ENCODE measurements at regions not wholly inside any gene's neighbourhood (a gene's known extent, or its start where the extent isn't known, plus 50 kb on each side); places are given as distances from the start of the nearest gene placed in this dataset.

DNA sequence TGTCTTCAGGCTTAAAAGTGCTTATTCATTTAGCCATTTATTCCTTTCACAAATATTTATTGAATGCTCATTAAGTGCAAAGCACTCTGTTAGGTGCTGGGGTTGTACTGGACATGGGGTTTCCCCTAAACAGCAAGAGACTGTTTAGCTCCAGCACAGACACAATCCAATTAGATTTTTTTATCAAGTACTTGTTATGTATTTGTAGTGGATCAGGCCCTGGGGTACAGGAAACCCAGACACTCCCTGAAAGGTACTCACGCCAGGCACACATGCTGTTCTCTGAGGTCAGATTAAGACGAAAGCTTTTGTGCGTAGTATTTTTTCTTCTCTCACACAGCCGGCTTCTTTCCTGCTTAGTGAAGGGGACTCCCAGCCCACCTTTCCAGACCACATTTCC lies 218.1 kb upstream of the PLET1 start:
- no peak overlapping the region for H3K27ac ChIP-seq
- no peak overlapping the region for H3K4me3 ChIP-seq
- H3K9ac ChIP-seq (ENCODE audit: low read depth in 2 of 2, low read length in 2 of 2), result no peak overlapping the region
- no peaks in the 10 kb centered on the region for H3K27me3 ChIP-seq
- no peaks in the 10 kb centered on the region for H3K4me1 ChIP-seq
- H3K36me3 ChIP-seq, result no peaks in the 10 kb centered on the region
- intact Hi-C loops (cut with DNase I), result no loop called here
- DNase-seq, result no peak
- TF ChIP-seq, protein P1, sequence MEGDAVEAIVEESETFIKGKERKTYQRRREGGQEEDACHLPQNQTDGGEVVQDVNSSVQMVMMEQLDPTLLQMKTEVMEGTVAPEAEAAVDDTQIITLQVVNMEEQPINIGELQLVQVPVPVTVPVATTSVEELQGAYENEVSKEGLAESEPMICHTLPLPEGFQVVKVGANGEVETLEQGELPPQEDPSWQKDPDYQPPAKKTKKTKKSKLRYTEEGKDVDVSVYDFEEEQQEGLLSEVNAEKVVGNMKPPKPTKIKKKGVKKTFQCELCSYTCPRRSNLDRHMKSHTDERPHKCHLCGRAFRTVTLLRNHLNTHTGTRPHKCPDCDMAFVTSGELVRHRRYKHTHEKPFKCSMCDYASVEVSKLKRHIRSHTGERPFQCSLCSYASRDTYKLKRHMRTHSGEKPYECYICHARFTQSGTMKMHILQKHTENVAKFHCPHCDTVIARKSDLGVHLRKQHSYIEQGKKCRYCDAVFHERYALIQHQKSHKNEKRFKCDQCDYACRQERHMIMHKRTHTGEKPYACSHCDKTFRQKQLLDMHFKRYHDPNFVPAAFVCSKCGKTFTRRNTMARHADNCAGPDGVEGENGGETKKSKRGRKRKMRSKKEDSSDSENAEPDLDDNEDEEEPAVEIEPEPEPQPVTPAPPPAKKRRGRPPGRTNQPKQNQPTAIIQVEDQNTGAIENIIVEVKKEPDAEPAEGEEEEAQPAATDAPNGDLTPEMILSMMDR (IDR thresholded peaks at IDR 0.05), result no peak
- no peaks in the 10 kb centered on the region for H3K9me3 ChIP-seq

DNA sequence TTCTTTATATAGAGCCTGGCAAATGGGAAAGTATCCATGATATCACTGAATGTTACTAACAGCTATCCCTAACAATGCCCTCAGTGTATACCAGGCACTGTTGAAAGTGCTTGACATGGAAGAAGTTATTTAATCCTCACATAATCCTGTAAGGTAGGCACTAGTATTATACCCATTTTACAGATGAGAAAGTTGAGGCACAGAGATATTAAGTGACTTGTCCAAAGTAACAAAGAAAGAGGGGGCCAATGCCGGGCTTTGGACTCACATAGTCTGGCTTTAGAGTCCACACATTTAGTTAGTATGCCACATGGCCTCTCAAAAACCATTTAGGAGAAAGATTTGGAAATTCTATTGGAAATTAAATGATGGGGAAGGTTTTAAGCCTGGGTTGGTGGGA lies 220.8 kb upstream of the PLET1 start:
- Histone ChIP-seq H3K9ac (ENCODE audit: low read depth in 2 of 2, low read length in 2 of 2) (no peak overlapping the region), H3K4me1 (no peaks in the 10 kb centered on the region), H3K27me3 (no peaks in the 10 kb centered on the region), H3K36me3 (no peaks in the 10 kb centered on the region), H3K27ac (no peak overlapping the region), H3K9me3 (no peaks in the 10 kb centered on the region), H3K4me3 (no peak overlapping the region)
- intact Hi-C loops (cut with DNase I), result no loop called here
- DNase-seq, result no peak
- TF ChIP-seq, protein P1 (IDR thresholded peaks at IDR 0.05), result no peak

DNA sequence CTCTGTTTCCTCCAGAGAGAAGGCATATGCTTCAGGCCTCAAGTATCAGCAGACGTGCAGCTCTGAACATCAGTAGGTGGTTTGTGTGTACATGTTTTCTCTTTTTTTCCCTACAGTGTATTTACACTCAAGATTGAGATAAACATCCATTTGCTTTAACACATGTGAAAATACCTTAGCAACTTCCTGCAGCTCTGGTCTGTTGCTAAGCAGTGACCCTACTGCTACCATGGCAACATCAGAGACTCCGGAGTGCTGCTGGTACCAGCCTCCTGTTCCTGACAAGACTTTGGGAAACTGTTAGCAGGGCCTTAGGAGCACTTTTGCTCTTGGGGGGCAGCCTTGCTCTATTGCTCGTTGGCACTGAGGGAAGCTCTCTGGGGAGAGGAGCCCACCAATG lies 221.2 kb upstream of the PLET1 start:
- Histone ChIP-seq H3K36me3 (no peaks in the 10 kb centered on the region), H3K4me1 (no peaks in the 10 kb centered on the region), H3K4me3 (no peak overlapping the region), H3K27me3 (no peaks in the 10 kb centered on the region), H3K27ac (no peak overlapping the region), H3K9me3 (no peaks in the 10 kb centered on the region), H3K9ac (ENCODE audit: low read depth in 2 of 2, low read length in 2 of 2) (no peak overlapping the region)
- intact Hi-C loops (cut with DNase I), result no loop called here
- TF ChIP-seq, protein P1 (IDR thresholded peaks at IDR 0.05), result no peak
- DNase-seq, result no peak

DNA sequence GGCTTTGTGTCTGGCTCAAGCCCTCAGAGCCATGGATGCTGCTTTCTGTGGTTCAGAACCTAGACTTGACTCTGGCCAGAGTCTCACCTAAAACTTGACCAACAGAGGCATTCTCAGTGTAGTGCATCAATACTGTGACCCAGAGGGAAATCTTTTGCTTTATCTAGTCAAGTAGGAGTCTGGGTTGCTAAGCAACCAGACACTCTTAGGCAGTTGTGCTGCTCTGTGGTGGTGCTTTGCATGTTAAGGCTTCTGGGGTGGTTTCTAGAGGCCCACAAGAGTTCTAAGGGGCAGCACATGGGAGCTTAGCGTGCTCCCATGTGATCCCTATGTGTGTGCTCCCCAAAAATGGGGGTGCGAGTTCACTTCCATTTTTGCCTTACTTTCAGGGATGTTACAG lies 224.6 kb upstream of the PLET1 start:
- Histone ChIP-seq H3K27ac (no peak overlapping the region), H3K36me3 (no peaks in the 10 kb centered on the region), H3K27me3 (no peaks in the 10 kb centered on the region), H3K4me3 (no peak overlapping the region), H3K9me3 (no peaks in the 10 kb centered on the region), H3K4me1 (no peaks in the 10 kb centered on the region), H3K9ac (ENCODE audit: low read depth in 2 of 2, low read length in 2 of 2) (no peak overlapping the region)
- TF ChIP-seq, protein P1 (IDR thresholded peaks at IDR 0.05), result no peak
- no peak for DNase-seq
- intact Hi-C loops (cut with DNase I), result no loop called here

DNA sequence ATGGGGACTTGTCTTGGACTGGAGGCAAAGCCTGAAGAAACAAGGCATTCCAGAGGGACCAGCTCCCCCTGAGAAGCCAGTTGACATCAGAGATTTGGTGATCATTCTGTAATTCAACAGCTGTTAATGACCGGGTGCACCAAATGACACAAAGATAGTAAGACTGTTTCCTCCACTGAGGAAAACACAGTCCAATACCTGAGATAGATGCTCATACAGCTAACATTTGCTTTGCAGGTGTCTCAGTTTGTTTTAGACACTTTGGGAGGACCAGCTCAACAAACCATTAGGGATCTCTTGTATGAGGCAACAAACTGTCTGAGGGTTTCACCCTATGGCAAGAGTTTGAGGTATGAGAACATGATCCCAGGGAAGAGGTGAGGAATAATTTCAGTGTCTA lies 237.2 kb upstream of the PLET1 start:
- H3K9ac ChIP-seq (ENCODE audit: low read depth in 2 of 2, low read length in 2 of 2), result no peak overlapping the region
- no peaks in the 10 kb centered on the region for H3K4me1 ChIP-seq
- intact Hi-C loops (cut with DNase I), result no loop called here
- H3K4me3 ChIP-seq, result no peak overlapping the region
- no peak for DNase-seq
- H3K36me3 ChIP-seq, result no peaks in the 10 kb centered on the region
- TF ChIP-seq, protein P1 (IDR thresholded peaks at IDR 0.05), result no peak
- no peaks in the 10 kb centered on the region for H3K27me3 ChIP-seq
- H3K9me3 ChIP-seq, result no peaks in the 10 kb centered on the region
- no peak overlapping the region for H3K27ac ChIP-seq

DNA sequence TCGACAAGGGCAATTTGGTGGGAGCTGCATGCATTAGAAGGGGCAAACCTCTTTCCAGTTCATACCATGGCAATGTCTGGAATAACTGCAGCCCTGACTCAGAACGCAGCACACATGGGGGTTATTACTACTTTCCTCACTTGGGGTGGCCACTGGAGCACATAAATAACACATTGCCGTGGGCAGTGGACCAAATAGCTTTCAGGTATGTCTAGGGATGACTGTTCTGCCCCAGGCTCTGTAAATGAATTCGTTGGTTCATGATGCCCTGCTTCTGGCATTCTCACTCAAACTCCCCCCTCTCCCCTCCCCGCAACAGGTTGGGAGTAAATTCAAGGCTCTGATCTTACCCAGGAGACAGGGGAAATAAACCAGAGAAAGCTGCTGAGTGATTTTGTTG lies 238.0 kb upstream of the PLET1 start:
- DNase-seq, result no peak
- Histone ChIP-seq H3K36me3 (no peaks in the 10 kb centered on the region), H3K9ac (ENCODE audit: low read depth in 2 of 2, low read length in 2 of 2) (no peak overlapping the region), H3K4me1 (no peaks in the 10 kb centered on the region), H3K4me3 (no peak overlapping the region), H3K9me3 (no peaks in the 10 kb centered on the region), H3K27ac (no peak overlapping the region), H3K27me3 (no peaks in the 10 kb centered on the region)
- TF ChIP-seq, protein P1 (IDR thresholded peaks at IDR 0.05), result no peak
- intact Hi-C loops (cut with DNase I), result no loop called here

Data from colonic mucosa (tissue), 4 donors.